Ovary (tissue), 7 donors: ENCODE measurements at regions not wholly inside any gene's neighbourhood (a gene's known extent, or its start where the extent isn't known, plus 50 kb on each side); places are given as distances from the start of the nearest gene placed in this dataset.

Experiments used
- DNase-seq, 5 donors: peaks; one replicate each; pipeline ENCODE4 v3.0.0-alpha.2; 2019 to 2020
- H3K27ac ChIP-seq, 2 donors: fragments of 200-600 bp; one replicate each; pipeline versions ENCODE4 v1.5.1 to v1.8.0; 2019 to 2022
- H3K27me3 ChIP-seq: fragments of 200-600 bp; one replicate; pipeline ENCODE4 v1.8.0; 2022
- H3K36me3 ChIP-seq: fragments of 200-600 bp; sonication (generic); one replicate; pipeline ENCODE4 v1.5.1; 2019
- H3K4me1 ChIP-seq: one replicate; pipeline ENCODE4 v1.8.1; 2013; ENCODE audit warnings: mild to moderate bottlenecking, moderate library complexity; ENCODE audit not compliant: insufficient read depth
- H3K4me3 ChIP-seq: fragments of 200-600 bp; sonication (generic); one replicate; pipeline ENCODE4 v1.5.1; 2017
- H3K9me3 ChIP-seq, 2 donors: fragments of 200-600 bp in 1 of 2; sonication (generic) in 1 of 2; one replicate each; pipeline versions ENCODE4 v1.5.1 to v1.8.1; 2013 to 2019; ENCODE audit warnings: mild to moderate bottlenecking in 1 of 2, moderate library complexity in 1 of 2
- CTCF ChIP-seq, 3 donors: fragments of 450-650 bp in 2 of 3; fragments of 200-600 bp in 1 of 3; IDR thresholded peaks; one replicate each; pipeline versions ENCODE4 v1.5.1 to v1.8.0; 2016 to 2022; ENCODE audit warnings: antibody characterized with exemption in 3 of 3, mild to moderate bottlenecking in 1 of 3
- EP300 ChIP-seq: sonication (generic); formaldehyde crosslinking; IDR thresholded peaks from one replicate; pipeline ENCODE4 v1.6.1; 2017; ENCODE audit warnings: antibody characterized with exemption
- POLR2A ChIP-seq: fragments of 450-650 bp; IDR thresholded peaks from one replicate; pipeline ENCODE4 v1.6.1; 2017; ENCODE audit warnings: antibody characterized with exemption, mild to moderate bottlenecking, moderate library complexity
- WGBS, 3 donors: extraction: QIAGEN DNeasy Blood & Tissue Kit in 1 of 3; methylation state at CpG; one replicate each; pipeline versions ENCODE4 v1.1.5 to v1.1.7; 2013 to 2017; 5-methylcytosine and 5-hydroxymethylcytosine counted together
- intact Hi-C, 4 donors: fragments of 100-400 bp; cut with DNase I; formaldehyde crosslinking; loops; one replicate each; pipeline versions ENCODE4 v1.11.0 to v1.15.1; 2022 to 2023
- donor health status: DM: no; HTN: no; CAD: no; lungs with moderate emphysema.
- donor health status: DM: no; HTN: no; CAD: no.
- donor health status: Bipolar disorder and iron deficiency.
- donor health status: DM: no; HTN: no; CAD: no.
- donor health status: DM: yes; HTN: yes; CAD: no.

GRCh38 chr2:61639721-61640120 is 101.6 kb upstream of the XPO1 start:
- Histone ChIP-seq H3K4me1 (peaks cover 5% of the 10 kb centered on the region), H3K27ac (no peak overlapping the region), H3K9me3 (no peaks in the 10 kb centered on the region), H3K4me3 (no peak overlapping the region), H3K36me3 (no peaks in the 10 kb centered on the region), H3K27me3 (no peaks in the 10 kb centered on the region)
- 92 to 94% (median 92%) methylated on average over 9 of the region's 9 CpGs for WGBS, 3 donors
- TF ChIP-seq CTCF (IDR thresholded peaks at IDR 0.05): no peak
- TF ChIP-seq POLR2A: no peak
- intact Hi-C loops: no loop called here
- no peak for DNase-seq

- Histone ChIP-seq H3K36me3 (no peaks in the 10 kb centered on the region), H3K4me3 (no peak overlapping the region), H3K27me3 (no peaks in the 10 kb centered on the region), H3K4me1 (peaks cover 5% of the 10 kb centered on the region), H3K27ac (no peak overlapping the region), H3K9me3 (no peaks in the 10 kb centered on the region)
- 76 to 79% (median 77%) methylated on average over 3 of the region's 3 CpGs for WGBS, 3 donors
- DNase-seq: no peak
- intact Hi-C loops: no loop called here
- TF ChIP-seq CTCF (IDR thresholded peaks at IDR 0.05) (no peak), POLR2A (no peak), EP300 (no peak)
Measured at GRCh38 chr2:61636686-61637085, 98.5 kb upstream of the XPO1 start.

- no peak for DNase-seq
- 87 to 89% (median 87%) methylated on average over 5 of the region's 5 CpGs for WGBS, 3 donors
- intact Hi-C loops: no loop called here
- no peak overlapping the region for H3K27ac ChIP-seq
- H3K4me3 ChIP-seq: no peak overlapping the region
- no peaks in the 10 kb centered on the region for H3K27me3 ChIP-seq
- TF ChIP-seq EP300 (no peak), CTCF (IDR thresholded peaks at IDR 0.05) (no peak), POLR2A (no peak)
- H3K9me3 ChIP-seq: no peaks in the 10 kb centered on the region
- H3K36me3 ChIP-seq: no peaks in the 10 kb centered on the region
- peaks cover 3% of the 10 kb centered on the region for H3K4me1 ChIP-seq
Measured at GRCh38 chr2:61634512-61634911, 96.4 kb upstream of the XPO1 start.

- intact Hi-C loops: no loop called here
- Histone ChIP-seq H3K4me1 (no peaks in the 10 kb centered on the region), H3K27ac (no peak overlapping the region), H3K27me3 (no peaks in the 10 kb centered on the region), H3K9me3 (no peaks in the 10 kb centered on the region), H3K4me3 (no peak overlapping the region), H3K36me3 (no peaks in the 10 kb centered on the region)
- DNase-seq: no peak
- TF ChIP-seq EP300 (no peak), CTCF (IDR thresholded peaks at IDR 0.05) (no peak), POLR2A (no peak)
- WGBS, 3 donors: 57 to 66% (median 62%) methylated on average over 2 of the region's 2 CpGs
Measured at GRCh38 chr2:61633250-61633649, 95.1 kb upstream of the XPO1 start.
